ENCODE measurements at regions not wholly inside any gene's neighbourhood (a gene's known extent, or its start where the extent isn't known, plus 50 kb on each side); places are given as distances from the start of the nearest gene placed in this dataset.

- no peak for TF ChIP-seq POLR2A (IDR thresholded peaks at IDR 0.05)
- no peak for TF ChIP-seq POLR2AphosphoS5 (IDR thresholded peaks at IDR 0.05)
- no peak for TF ChIP-seq CTCF (IDR thresholded peaks at IDR 0.05)
- no peak for TF ChIP-seq EP300 (IDR thresholded peaks at IDR 0.05)
- ATAC-seq: no peak
- Histone ChIP-seq H3K9me3 (no peaks in the 10 kb centered on the region), H3K27ac (no peak overlapping the region), H3K27me3 (no peaks in the 10 kb centered on the region), H3K4me1 (peaks cover 0 to 5% (median 0%) of the 10 kb centered on the region in 3 donors), H3K4me3 (no peak overlapping the region), H3K36me3 (no peaks in the 10 kb centered on the region)
- WGBS, 2 donors (ENCODE audit: low coverage in 1 of 2): 73 to 93% methylated on average over 1 to 2 of the region's 3 CpGs
Observed at GRCh38 chr2:163828771-163829170, 93.0 kb upstream of the FIGN start.

DNA sequence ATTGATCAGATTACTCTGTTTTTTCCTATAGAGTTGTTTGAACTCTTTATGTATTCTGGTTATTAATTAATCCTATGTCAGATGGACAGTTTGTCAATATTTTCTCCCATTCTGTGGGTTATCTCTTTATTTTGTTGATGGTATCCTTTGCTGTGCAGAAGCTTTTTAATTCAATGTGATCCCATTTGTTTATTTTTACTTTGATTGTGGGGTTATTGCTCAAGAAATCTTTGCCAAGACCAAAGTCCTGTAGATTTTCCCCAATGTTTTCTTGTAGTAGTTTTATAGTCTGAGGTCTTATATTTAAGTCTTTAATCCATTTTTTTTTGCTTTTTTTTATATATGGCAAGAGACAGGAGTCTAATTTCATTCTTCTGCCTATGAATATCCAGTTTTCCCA, 86.2 kb upstream of the FIGN start:
- no peaks in the 10 kb centered on the region for H3K27me3 ChIP-seq
- TF ChIP-seq POLR2A (IDR thresholded peaks at IDR 0.05): no peak
- no peak for ATAC-seq

DNA sequence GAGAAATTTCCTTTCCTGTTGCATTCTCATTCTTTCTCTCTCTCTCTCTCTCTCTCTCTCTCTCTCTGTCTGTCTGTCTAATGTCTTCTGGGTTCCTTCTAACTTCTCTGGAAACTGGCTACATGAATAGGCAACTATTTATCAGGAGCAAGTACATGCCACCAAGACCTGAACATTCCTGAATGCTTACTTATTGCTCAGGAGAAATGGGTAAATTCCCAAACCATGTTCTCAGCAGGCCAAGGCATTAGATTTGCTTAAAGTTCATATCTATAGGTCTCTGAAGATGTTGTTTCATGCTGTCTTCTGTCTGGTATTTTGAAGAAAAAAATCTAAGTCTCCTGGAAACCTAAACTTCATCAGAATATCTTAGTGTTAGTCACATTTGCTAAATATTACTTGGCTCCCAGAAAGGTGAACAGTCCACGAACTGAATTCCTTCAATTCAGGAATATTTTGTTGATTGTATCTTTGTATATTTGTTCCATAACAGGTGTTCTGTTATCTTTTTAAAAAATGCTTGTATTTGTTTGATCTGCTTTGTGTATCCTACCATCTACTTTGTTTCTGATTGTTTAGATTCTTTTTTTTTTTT, 77.2 kb upstream of the FIGN start:
- WGBS, 2 donors (ENCODE audit: low coverage in 1 of 2): 78 to 85% methylated on average over 1 of the region's 1 CpG
- no peak overlapping the region for H3K27ac ChIP-seq
- TF ChIP-seq CTCF (IDR thresholded peaks at IDR 0.05): no peak
- TF ChIP-seq POLR2A (IDR thresholded peaks at IDR 0.05): no peak
- TF ChIP-seq POLR2AphosphoS5 (IDR thresholded peaks at IDR 0.05): no peak
- no peak for TF ChIP-seq EP300 (IDR thresholded peaks at IDR 0.05)
- H3K4me3 ChIP-seq: no peak overlapping the region
- no peaks in the 10 kb centered on the region for H3K4me1 ChIP-seq
- H3K27me3 ChIP-seq: no peaks in the 10 kb centered on the region
- no peak for ATAC-seq
- H3K36me3 ChIP-seq: no peaks in the 10 kb centered on the region
- peaks cover 0 to 6% (median 0%) of the 10 kb centered on the region in 3 donors for H3K9me3 ChIP-seq

More for the DNA sequence above, 86.2 kb upstream of the FIGN start:
- no peaks in the 10 kb centered on the region for H3K4me1 ChIP-seq
- no peak overlapping the region for H3K4me3 ChIP-seq
- no peaks in the 10 kb centered on the region for H3K36me3 ChIP-seq
- H3K9me3 ChIP-seq: peaks cover 0 to 6% (median 0%) of the 10 kb centered on the region in 3 donors
- no peak overlapping the region for H3K27ac ChIP-seq

DNA sequence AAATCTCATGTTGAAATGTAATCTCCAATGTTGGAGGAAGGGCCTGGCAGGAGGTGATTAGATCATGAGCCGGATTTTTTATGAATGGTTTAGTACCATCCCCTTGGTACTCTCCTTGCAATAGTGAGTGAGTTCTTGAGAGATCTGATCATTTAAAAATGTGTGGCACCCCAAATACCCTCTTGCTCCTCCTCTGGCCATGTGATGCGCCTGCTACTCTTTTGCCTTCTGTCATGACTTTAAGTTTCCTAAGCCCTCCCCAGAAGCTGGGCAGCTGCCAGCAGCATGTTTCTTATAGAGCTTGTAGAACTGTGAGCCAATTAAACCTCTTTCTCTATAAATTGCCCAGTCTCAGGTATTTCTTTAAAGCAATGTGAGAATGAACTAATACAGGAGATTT, 72.6 kb upstream of the FIGN start:
- Histone ChIP-seq H3K27me3 (no peaks in the 10 kb centered on the region), H3K4me3 (no peak overlapping the region), H3K4me1 (no peaks in the 10 kb centered on the region), H3K9me3 (no peaks in the 10 kb centered on the region), H3K36me3 (no peaks in the 10 kb centered on the region), H3K27ac (no peak overlapping the region)
- TF ChIP-seq CTCF (IDR thresholded peaks at IDR 0.05) (no peak), POLR2AphosphoS5 (IDR thresholded peaks at IDR 0.05) (no peak), EP300 (IDR thresholded peaks at IDR 0.05) (no peak), POLR2A (IDR thresholded peaks at IDR 0.05) (no peak)
- WGBS, 2 donors (ENCODE audit: low coverage in 1 of 2): 80 to 94% methylated on average over 1 to 2 of the region's 2 CpGs
- no peak for ATAC-seq

DNA sequence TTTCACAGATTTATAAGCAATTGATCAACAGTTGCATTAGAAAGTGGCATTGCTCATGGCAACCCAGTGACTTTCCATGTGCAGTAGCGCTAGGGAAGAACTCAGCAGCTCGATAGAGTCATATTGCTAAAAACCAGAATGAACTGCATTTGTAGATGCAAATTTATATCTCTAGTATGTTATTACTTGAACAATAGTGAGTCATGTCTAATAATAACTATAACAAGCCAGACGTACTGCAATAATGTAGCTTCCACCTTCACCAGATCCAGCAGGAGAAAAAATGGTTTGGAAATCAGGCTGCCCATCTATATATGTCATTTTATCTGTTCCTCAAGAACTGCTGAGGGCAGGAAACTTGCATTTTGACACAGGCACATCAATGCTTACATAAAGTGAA, 66.5 kb upstream of the FIGN start:
- Histone ChIP-seq H3K4me3 (no peak overlapping the region), H3K27me3 (no peaks in the 10 kb centered on the region), H3K9me3 (no peaks in the 10 kb centered on the region), H3K36me3 (no peaks in the 10 kb centered on the region), H3K27ac (no peak overlapping the region), H3K4me1 (peaks cover 0 to 10% (median 0%) of the 10 kb centered on the region in 3 donors)
- 30 to 55% methylated on average over 2 to 3 of the region's 3 CpGs for WGBS, 2 donors (ENCODE audit: low coverage in 1 of 2)
- TF ChIP-seq CTCF (IDR thresholded peaks at IDR 0.05) (no peak), POLR2A (IDR thresholded peaks at IDR 0.05) (no peak), POLR2AphosphoS5 (IDR thresholded peaks at IDR 0.05) (no peak), EP300 (IDR thresholded peaks at IDR 0.05) (no peak)
- ATAC-seq: no peak

All from gastroesophageal sphincter (tissue), 4 donors.